ENCODE measurements at regions not wholly inside any gene's neighbourhood (a gene's known extent, or its start where the extent isn't known, plus 50 kb on each side); places are given as distances from the start of the nearest gene placed in this dataset.

DNA sequence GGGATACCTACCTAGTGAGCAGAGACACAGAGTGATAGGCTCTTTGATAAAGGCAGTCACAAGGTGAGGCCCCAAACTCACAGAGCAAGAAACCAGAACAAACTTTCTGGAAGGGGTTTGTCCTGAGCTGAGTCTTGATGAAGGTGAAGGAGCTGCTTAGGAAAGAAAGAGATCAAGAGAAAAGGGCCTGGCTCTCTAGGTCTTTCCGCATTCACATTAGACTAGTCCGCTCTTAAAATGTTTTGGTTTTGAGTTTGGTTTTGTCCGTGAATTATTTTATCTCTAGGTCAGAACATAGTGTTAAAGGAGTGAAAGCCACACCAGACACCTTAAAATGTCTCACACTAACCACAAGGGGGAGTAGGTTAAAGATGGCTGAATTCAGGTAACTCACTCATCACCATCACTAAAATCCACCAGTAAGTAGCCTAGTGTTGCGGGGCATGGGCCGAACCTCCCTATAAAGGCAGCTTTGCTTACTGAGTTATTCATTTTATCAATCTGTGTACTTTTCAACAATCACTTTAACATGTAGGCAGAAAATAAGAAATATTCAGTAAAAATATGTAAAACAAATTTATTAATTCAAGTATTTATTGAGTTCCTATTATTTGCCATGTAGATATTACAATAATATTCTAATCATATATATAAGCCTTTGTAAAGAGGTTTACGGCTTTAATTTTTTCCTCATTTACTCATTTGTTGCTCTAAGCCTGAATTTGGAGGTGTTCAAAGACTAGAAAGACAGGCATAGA lies 121.5 kb upstream of the TSC22D2 start:
- no peaks in the 10 kb centered on the region for H4K20me1 ChIP-seq (ENCODE audit: insufficient read depth)
- CTCF ChIA-PET = interaction anchor here (0.9 to 1.6 kb wide), 5 partner anchors 8 to 209 kb away, joined by 3 to 19 read pairs (median 5); partner anchors contain the start of gene TSC22D2
- H3K36me3 ChIP-seq (ENCODE audit: control insufficient read depth in 1 of 2, insufficient read depth in 2 of 2, low read length in 2 of 2) = no peaks in the 10 kb centered on the region
- no peaks in the 10 kb centered on the region for H3K9me3 ChIP-seq (ENCODE audit: control insufficient read depth in 1 of 2, insufficient read depth in 1 of 2, low read depth in 1 of 2, low read length in 2 of 2)
- TF ChIP-seq, protein P1, sequence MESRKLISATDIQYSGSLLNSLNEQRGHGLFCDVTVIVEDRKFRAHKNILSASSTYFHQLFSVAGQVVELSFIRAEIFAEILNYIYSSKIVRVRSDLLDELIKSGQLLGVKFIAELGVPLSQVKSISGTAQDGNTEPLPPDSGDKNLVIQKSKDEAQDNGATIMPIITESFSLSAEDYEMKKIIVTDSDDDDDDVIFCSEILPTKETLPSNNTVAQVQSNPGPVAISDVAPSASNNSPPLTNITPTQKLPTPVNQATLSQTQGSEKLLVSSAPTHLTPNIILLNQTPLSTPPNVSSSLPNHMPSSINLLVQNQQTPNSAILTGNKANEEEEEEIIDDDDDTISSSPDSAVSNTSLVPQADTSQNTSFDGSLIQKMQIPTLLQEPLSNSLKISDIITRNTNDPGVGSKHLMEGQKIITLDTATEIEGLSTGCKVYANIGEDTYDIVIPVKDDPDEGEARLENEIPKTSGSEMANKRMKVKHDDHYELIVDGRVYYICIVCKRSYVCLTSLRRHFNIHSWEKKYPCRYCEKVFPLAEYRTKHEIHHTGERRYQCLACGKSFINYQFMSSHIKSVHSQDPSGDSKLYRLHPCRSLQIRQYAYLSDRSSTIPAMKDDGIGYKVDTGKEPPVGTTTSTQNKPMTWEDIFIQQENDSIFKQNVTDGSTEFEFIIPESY (IDR thresholded peaks at IDR 0.05; ENCODE audit: extremely low read depth, insufficient replicate concordance, low read length) = no peak
- TF ChIP-seq RAD21 (IDR thresholded peaks at IDR 0.05; ENCODE audit: low read depth) (peak; percentile 68), YY1 (IDR thresholded peaks at IDR 0.05; ENCODE audit: extremely low read depth, insufficient replicate concordance, low read depth, low read length) (peak; percentile 88)
- TF ChIP-seq, protein P2, sequence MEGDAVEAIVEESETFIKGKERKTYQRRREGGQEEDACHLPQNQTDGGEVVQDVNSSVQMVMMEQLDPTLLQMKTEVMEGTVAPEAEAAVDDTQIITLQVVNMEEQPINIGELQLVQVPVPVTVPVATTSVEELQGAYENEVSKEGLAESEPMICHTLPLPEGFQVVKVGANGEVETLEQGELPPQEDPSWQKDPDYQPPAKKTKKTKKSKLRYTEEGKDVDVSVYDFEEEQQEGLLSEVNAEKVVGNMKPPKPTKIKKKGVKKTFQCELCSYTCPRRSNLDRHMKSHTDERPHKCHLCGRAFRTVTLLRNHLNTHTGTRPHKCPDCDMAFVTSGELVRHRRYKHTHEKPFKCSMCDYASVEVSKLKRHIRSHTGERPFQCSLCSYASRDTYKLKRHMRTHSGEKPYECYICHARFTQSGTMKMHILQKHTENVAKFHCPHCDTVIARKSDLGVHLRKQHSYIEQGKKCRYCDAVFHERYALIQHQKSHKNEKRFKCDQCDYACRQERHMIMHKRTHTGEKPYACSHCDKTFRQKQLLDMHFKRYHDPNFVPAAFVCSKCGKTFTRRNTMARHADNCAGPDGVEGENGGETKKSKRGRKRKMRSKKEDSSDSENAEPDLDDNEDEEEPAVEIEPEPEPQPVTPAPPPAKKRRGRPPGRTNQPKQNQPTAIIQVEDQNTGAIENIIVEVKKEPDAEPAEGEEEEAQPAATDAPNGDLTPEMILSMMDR (IDR thresholded peaks at IDR 0.05 in 2 of 3, conservative IDR thresholded peaks at IDR 0.05 in 1 of 3; ENCODE audit: borderline replicate concordance in 1 of 3, insufficient read depth in 1 of 3, low read depth in 2 of 3, low read length in 2 of 3) = peak; percentile 59 to 75 (median 62)
- no peaks in the 10 kb centered on the region for H3K79me2 ChIP-seq (ENCODE audit: insufficient read depth, low read length)
- H2AFZ ChIP-seq (ENCODE audit: low read depth, low read length, poor library complexity, severe bottlenecking) = peak overlapping the region; percentile 97
- no peak overlapping the region for H3K27ac ChIP-seq (ENCODE audit: low read depth, low read length)
- RAD21 ChIA-PET (ENCODE audit: low non-redundant PET in 1 of 2, low total read pairs in 2 of 2, uncharacterized antibody in 2 of 2, unreplicated experiment in 2 of 2) = no interaction called here
- POLR2A ChIA-PET = interaction anchor here (0.9 kb wide), 1 partner anchor 9 kb away, joined by 3 read pairs; no protein-coding TSS in a partner anchor
- BruUV-seq (replicated peaks) = no TSS peak
- H3K4me2 ChIP-seq (ENCODE audit: low read length) = peak overlapping the region; percentile 48
- H3K9me2 ChIP-seq (ENCODE audit: insufficient read depth) = no peaks in the 10 kb centered on the region
- DNase-seq (ENCODE audit: low read depth, low spot score) (peak; percentile 66), ATAC-seq (peak; percentile 98)
- no peaks in the 10 kb centered on the region for H3K27me3 ChIP-seq (ENCODE audit: insufficient read depth, low read length)
- intact Hi-C loops (cut with micrococcal nuclease) = loop anchor here (1.0 to 5.0 kb wide), 2 partner anchors 126 to 209 kb away; no protein-coding TSS in a partner anchor
- 0 out of 2 replicates have a peak overlapping the region, but pooled peaks have one; percentile 2 for H3K9ac ChIP-seq (ENCODE audit: low read length)
- peaks cover 3 to 15% of the 10 kb centered on the region in 2 experiments; a peak in 3 of 4 replicates for H3K4me1 ChIP-seq (ENCODE audit: control insufficient read depth in 1 of 2, insufficient read depth in 2 of 2, low read length in 2 of 2)
- H3K4me3 ChIP-seq (replicated peaks in 1 of 2; ENCODE audit: low read depth in 1 of 2, low read length in 2 of 2) = no peak overlapping the region; a peak in 1 of 4 replicates

Data from HCT116 (cell line).